Gastroesophageal sphincter (tissue), 3 donors: ENCODE measurements at regions not wholly inside any gene's neighbourhood (a gene's known extent, or its start where the extent isn't known, plus 50 kb on each side); places are given as distances from the start of the nearest gene placed in this dataset.
"Not testable (repeated sequence)": the region's sequence is repeated elsewhere in the genome, so short reads cannot be mapped to it uniquely, and the experiment has no call there.

Source experiments
- CTCF ChIP-seq, 4 experiments: fragments of 200-600 bp in 2 of 4; fragments of 450-650 bp in 2 of 4; sonication (generic) in 1 of 4; IDR thresholded peaks; one replicate each; pipeline ENCODE4 v1.5.1; 2017 to 2019; ENCODE audit warnings: antibody characterized with exemption in 4 of 4, mild to moderate bottlenecking in 2 of 4, moderate library complexity in 2 of 4
- POLR2AphosphoS5 ChIP-seq: sonication (generic); formaldehyde crosslinking; IDR thresholded peaks from one replicate; pipeline ENCODE4 v1.6.1; 2017; ENCODE audit warnings: antibody characterized with exemption

- not testable (repeated sequence) for TF ChIP-seq CTCF (IDR thresholded peaks at IDR 0.05)
- TF ChIP-seq POLR2AphosphoS5, result peak; percentile 74
These were observed 147.5 kb upstream of the NOTCH2NLA start for GRCh38 chr1:146376309-146376707.
